HEK293 (cell line): ENCODE measurements at regions not wholly inside any gene's neighbourhood (a gene's known extent, or its start where the extent isn't known, plus 50 kb on each side); places are given as distances from the start of the nearest gene placed in this dataset.

Source experiments
- CTCF ChIA-PET: fragments of 350-600 bp; formaldehyde crosslinking; extraction: SDS; loops from one replicate; lab custom pipeline; 2021; ENCODE audit warnings: antibody characterized with exemption; lab: Yijun Ruan, JAX
- POLR2A ChIA-PET: fragments of 300-600 bp; formaldehyde crosslinking; extraction: SDS; loops from one replicate; lab custom pipeline; 2020; ENCODE audit warnings: antibody characterized with exemption, inconsistent platforms; lab: Yijun Ruan, JAX
- H3K27ac ChIP-seq: fragments of 200-500 bp; sonication (Bioruptor generic); 2 replicates; pipeline ENCODE4 v1.5.1; 2014; ENCODE audit warnings: low read depth, low read length, control low read depth, inconsistent platforms; ENCODE audit errors: extremely low read depth
- H3K36me3 ChIP-seq, 2 experiments: fragments of 200-500 bp in 1 of 2; sonication (Bioruptor generic) in 1 of 2; 1 replicate in 1 of 2; 2 replicates in 1 of 2; pipeline ENCODE4 v1.5.1; 2014 to 2017; ENCODE audit warnings: inconsistent platforms in 2 of 2, low read length in 2 of 2; ENCODE audit not compliant: control insufficient read depth in 2 of 2, insufficient read depth in 1 of 2
- H3K4me1 ChIP-seq: fragments of 200-500 bp; sonication (Bioruptor generic); 2 replicates; pipeline ENCODE4 v1.5.1; 2014; ENCODE audit warnings: mild to moderate bottlenecking, low read length, inconsistent platforms; ENCODE audit not compliant: control insufficient read depth, insufficient read depth
- H3K4me3 ChIP-seq: 2 replicates; pipeline ENCODE4 v1.5.1; 2011; ENCODE audit warnings: low read depth, mild to moderate bottlenecking, control low read depth, low read length, moderate library complexity
- H3K9me3 ChIP-seq: fragments of 200-500 bp; sonication (Bioruptor generic); 2 replicates; pipeline ENCODE4 v1.5.1; 2014; ENCODE audit warnings: low read depth, low read length, inconsistent platforms; ENCODE audit not compliant: control insufficient read depth, insufficient read depth
- EGR2 ChIP-seq: fragments of 450-650 bp; formaldehyde crosslinking; IDR thresholded peaks from 2 replicates; pipeline ENCODE4 v1.5.1; 2016; ENCODE audit warnings: low read depth, missing biosample characterization, missing genetic modification characterization
- MZF1 ChIP-seq: fragments of 450-650 bp; formaldehyde crosslinking; IDR thresholded peaks from 2 replicates; pipeline ENCODE4 v1.5.1; 2017; ENCODE audit warnings: missing biosample characterization, missing genetic modification characterization, borderline replicate concordance
- PRDM10 ChIP-seq: fragments of 450-650 bp; formaldehyde crosslinking; IDR thresholded peaks from 2 replicates; pipeline ENCODE4 v1.5.1; 2016; ENCODE audit warnings: missing biosample characterization, missing genetic modification characterization
- PRDM2 ChIP-seq: fragments of 450-650 bp; formaldehyde crosslinking; IDR thresholded peaks from 2 replicates; pipeline ENCODE4 v1.5.1; 2016; ENCODE audit warnings: missing biosample characterization, missing genetic modification characterization, borderline replicate concordance
- REST ChIP-seq: fragments of 450-650 bp; formaldehyde crosslinking; IDR thresholded peaks from 2 replicates; pipeline ENCODE4 v1.5.1; 2016; ENCODE audit warnings: missing biosample characterization, missing genetic modification characterization
- TRIM28 ChIP-seq: IDR thresholded peaks from 2 replicates; pipeline ENCODE4 v1.6.1; 2011; ENCODE audit warnings: low read length, control low read depth, borderline replicate concordance
- ZBTB26 ChIP-seq: fragments of 450-650 bp; formaldehyde crosslinking; optimal IDR thresholded peaks from 2 replicates; pipeline ENCODE3; 2016; ENCODE audit warnings: missing biosample characterization, mild to moderate bottlenecking, missing genetic modification characterization
- ZBTB7A ChIP-seq: fragments of 450-650 bp; formaldehyde crosslinking; IDR thresholded peaks from 2 replicates; pipeline ENCODE4 v1.5.1; 2016; ENCODE audit warnings: low read depth, missing biosample characterization, missing genetic modification characterization
- ZNF157 ChIP-seq: fragments of 450-650 bp; formaldehyde crosslinking; IDR thresholded peaks from 2 replicates; pipeline ENCODE4 v1.5.1; 2016; ENCODE audit warnings: missing biosample characterization, missing genetic modification characterization
- ZNF221 ChIP-seq: fragments of 450-650 bp; formaldehyde crosslinking; IDR thresholded peaks from 2 replicates; pipeline ENCODE4 v1.5.1; 2017; ENCODE audit warnings: missing biosample characterization, missing genetic modification characterization, borderline replicate concordance
- ZNF266 ChIP-seq: fragments of 450-650 bp; formaldehyde crosslinking; IDR thresholded peaks from 2 replicates; pipeline ENCODE4 v1.5.1; 2016; ENCODE audit warnings: missing biosample characterization, missing genetic modification characterization, low read depth
- ZNF394 ChIP-seq: fragments of 450-650 bp; formaldehyde crosslinking; IDR thresholded peaks from 2 replicates; pipeline ENCODE4 v1.5.1; 2016; ENCODE audit warnings: missing biosample characterization, missing genetic modification characterization, mild to moderate bottlenecking, moderate library complexity, borderline replicate concordance
- ZNF548 ChIP-seq: fragments of 450-650 bp; formaldehyde crosslinking; IDR thresholded peaks from 2 replicates; pipeline ENCODE4 v1.5.1; 2016; ENCODE audit warnings: missing biosample characterization, missing genetic modification characterization
- ZNF561 ChIP-seq: fragments of 450-650 bp; IDR thresholded peaks from 2 replicates; pipeline ENCODE4 v1.5.1; 2018; ENCODE audit warnings: missing biosample characterization, missing genetic modification characterization, borderline replicate concordance
- ZNF580 ChIP-seq: fragments of 450-650 bp; formaldehyde crosslinking; IDR thresholded peaks from 2 replicates; pipeline ENCODE4 v1.5.1; 2016; ENCODE audit warnings: missing biosample characterization, missing genetic modification characterization
- ZNF692 ChIP-seq: fragments of 450-650 bp; formaldehyde crosslinking; IDR thresholded peaks from 2 replicates; pipeline ENCODE4 v1.5.1; 2016; ENCODE audit warnings: missing biosample characterization, missing genetic modification characterization
- ZNF76 ChIP-seq: fragments of 450-650 bp; formaldehyde crosslinking; IDR thresholded peaks from 2 replicates; pipeline ENCODE4; 2016; ENCODE audit warnings: low read depth, missing biosample characterization, missing genetic modification characterization, borderline replicate concordance
- ZNF785 ChIP-seq: fragments of 450-650 bp; formaldehyde crosslinking; IDR thresholded peaks from 2 replicates; pipeline ENCODE4 v1.5.1; 2016; ENCODE audit warnings: missing biosample characterization, missing genetic modification characterization

GRCh38 chr11:115715251-115715770 lies 211.1 kb upstream of the CADM1 start:
- H3K9me3 ChIP-seq: no peaks in the 10 kb centered on the region
- CTCF ChIA-PET: interaction anchor here (0.6 kb wide), 1 partner anchor 23 kb away, joined by 4 read pairs; no protein-coding TSS in a partner anchor
- no peak overlapping the region for H3K4me3 ChIP-seq
- H3K27ac ChIP-seq: no peak overlapping the region
- TF ChIP-seq MZF1 (no peak), PRDM10 (no peak), ZNF157 (tag by site-specific recombination) (no peak), ZNF221 (tag by site-specific recombination) (no peak), ZNF394 (tag by site-specific recombination) (no peak), ZBTB26 (no peak), REST (no peak), ZNF580 (tag by site-specific recombination) (no peak), ZBTB7A (tag by site-specific recombination) (no peak), TRIM28 (no peak), ZNF266 (no peak), ZNF785 (tag by site-specific recombination) (no peak), ZNF692 (tag by site-specific recombination) (no peak), ZNF76 (tag by site-specific recombination) (no peak), PRDM2 (no peak), ZNF561 (tag by site-specific recombination) (no peak), EGR2 (tag by site-specific recombination) (no peak), ZNF548 (tag by site-specific recombination) (no peak)
- POLR2A ChIA-PET: no interaction called here
- no peaks in the 10 kb centered on the region for H3K4me1 ChIP-seq
- no peaks in the 10 kb centered on the region for H3K36me3 ChIP-seq
